ENCODE measurements at regions not wholly inside any gene's neighbourhood (a gene's known extent, or its start where the extent isn't known, plus 50 kb on each side); places are given as distances from the start of the nearest gene placed in this dataset.

GRCh38 chr2:15042801-15043217 lies 410.3 kb downstream of the LRATD1 start:
- no peak for DNase-seq (ENCODE audit: low read depth in 3 of 3)

- DNase-seq (ENCODE audit: low read depth in 3 of 3): no peak
These were observed 411.0 kb downstream of the LRATD1 start for GRCh38 chr2:15043336-15044058.

- no peak for DNase-seq (ENCODE audit: low read depth in 3 of 3)
These were observed 412.5 kb downstream of the LRATD1 start for GRCh38 chr2:15045054-15045453.

- no peak for DNase-seq (ENCODE audit: low read depth in 3 of 3)
These were observed 414.7 kb downstream of the LRATD1 start for GRCh38 chr2:15047184-15047583.

- DNase-seq (ENCODE audit: low read depth in 3 of 3): no peak
These were observed 415.5 kb downstream of the LRATD1 start for GRCh38 chr2:15048000-15048399.

GRCh38 chr2:15049096-15049993 lies 416.8 kb downstream of the LRATD1 start:
- DNase-seq (ENCODE audit: low read depth in 3 of 3): no peak

- DNase-seq (ENCODE audit: low read depth in 3 of 3): no peak
These were observed 418.0 kb downstream of the LRATD1 start for GRCh38 chr2:15050483-15050882.

- no peak for DNase-seq (ENCODE audit: low read depth in 3 of 3)
These were observed 421.0 kb downstream of the LRATD1 start for GRCh38 chr2:15053542-15053941.

GRCh38 chr2:15058015-15058720 lies 425.7 kb downstream of the LRATD1 start:
- DNase-seq (ENCODE audit: low read depth in 3 of 3): no peak

- no peak for DNase-seq (ENCODE audit: low read depth in 3 of 3)
These were observed 426.2 kb downstream of the LRATD1 start for GRCh38 chr2:15058721-15059157.

- no peak for DNase-seq (ENCODE audit: low read depth in 3 of 3)
These were observed 427.5 kb downstream of the LRATD1 start for GRCh38 chr2:15059870-15060512.

GRCh38 chr2:15061268-15061667 lies 428.8 kb downstream of the LRATD1 start:
- no peak for DNase-seq (ENCODE audit: low read depth in 3 of 3)

GRCh38 chr2:15066138-15066537 lies 433.6 kb downstream of the LRATD1 start:
- DNase-seq (ENCODE audit: low read depth in 3 of 3): no peak

GRCh38 chr2:15069149-15069548 lies 436.6 kb downstream of the LRATD1 start:
- no peak for DNase-seq (ENCODE audit: low read depth in 3 of 3)

GRCh38 chr2:15072836-15073235 lies 440.3 kb downstream of the LRATD1 start:
- DNase-seq (ENCODE audit: low read depth in 3 of 3): no peak

- no peak for DNase-seq (ENCODE audit: low read depth in 3 of 3)
These were observed 441.1 kb downstream of the LRATD1 start for GRCh38 chr2:15073664-15074063.

- DNase-seq (ENCODE audit: low read depth in 3 of 3): no peak
These were observed 441.8 kb downstream of the LRATD1 start for GRCh38 chr2:15074319-15074718.

- DNase-seq (ENCODE audit: low read depth in 3 of 3): no peak
These were observed 442.5 kb downstream of the LRATD1 start for GRCh38 chr2:15074751-15075700.

- DNase-seq (ENCODE audit: low read depth in 3 of 3): no peak
These were observed 444.2 kb downstream of the LRATD1 start for GRCh38 chr2:15076668-15077067.

- DNase-seq (ENCODE audit: low read depth in 3 of 3): no peak
These were observed 448.8 kb downstream of the LRATD1 start for GRCh38 chr2:15081356-15081755.
